ENCODE measurements at regions not wholly inside any gene's neighbourhood (a gene's known extent, or its start where the extent isn't known, plus 50 kb on each side); places are given as distances from the start of the nearest gene placed in this dataset.

GRCh38 chrX:4661771-4662170 lies 948.3 kb upstream of the PRKX start:
- TF ChIP-seq CTCF (optimal IDR thresholded peaks at IDR 0.05 in 1 of 3, IDR thresholded peaks at IDR 0.05 in 1 of 3, conservative IDR thresholded peaks at IDR 0.05 in 1 of 3; ENCODE audit: extremely low read depth in 1 of 3, insufficient read depth in 2 of 3, low read length in 3 of 3) (no peak), EZH2 (IDR thresholded peaks at IDR 0.05; ENCODE audit: low read length) (no peak)
